ENCODE measurements at regions not wholly inside any gene's neighbourhood (a gene's known extent, or its start where the extent isn't known, plus 50 kb on each side); places are given as distances from the start of the nearest gene placed in this dataset.
"Not testable (repeated sequence)": the region's sequence is repeated elsewhere in the genome, so short reads cannot be mapped to it uniquely, and the experiment has no call there.

DNA sequence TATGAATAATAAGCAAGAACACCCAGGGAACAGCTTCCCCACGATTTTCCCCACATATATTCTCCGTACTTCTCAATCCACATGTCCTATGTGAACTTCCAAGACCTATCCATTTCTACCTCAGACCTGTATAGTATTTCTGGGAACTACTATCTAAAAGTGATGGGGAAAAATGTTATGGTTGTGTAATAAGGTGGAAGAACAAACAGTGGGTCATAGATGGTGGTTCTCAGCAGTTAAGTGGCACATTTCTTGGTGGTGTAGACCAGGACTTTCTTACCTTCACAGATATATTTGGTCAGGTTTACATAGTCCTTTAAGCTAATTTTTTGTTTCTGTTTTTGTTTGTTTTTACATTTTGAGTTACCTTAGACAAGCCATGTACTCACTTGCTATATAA lies 675.1 kb downstream of the GBE1 start:
- DNase-seq (ENCODE audit: low spot score) = no peak
- TF ChIP-seq, protein P1, sequence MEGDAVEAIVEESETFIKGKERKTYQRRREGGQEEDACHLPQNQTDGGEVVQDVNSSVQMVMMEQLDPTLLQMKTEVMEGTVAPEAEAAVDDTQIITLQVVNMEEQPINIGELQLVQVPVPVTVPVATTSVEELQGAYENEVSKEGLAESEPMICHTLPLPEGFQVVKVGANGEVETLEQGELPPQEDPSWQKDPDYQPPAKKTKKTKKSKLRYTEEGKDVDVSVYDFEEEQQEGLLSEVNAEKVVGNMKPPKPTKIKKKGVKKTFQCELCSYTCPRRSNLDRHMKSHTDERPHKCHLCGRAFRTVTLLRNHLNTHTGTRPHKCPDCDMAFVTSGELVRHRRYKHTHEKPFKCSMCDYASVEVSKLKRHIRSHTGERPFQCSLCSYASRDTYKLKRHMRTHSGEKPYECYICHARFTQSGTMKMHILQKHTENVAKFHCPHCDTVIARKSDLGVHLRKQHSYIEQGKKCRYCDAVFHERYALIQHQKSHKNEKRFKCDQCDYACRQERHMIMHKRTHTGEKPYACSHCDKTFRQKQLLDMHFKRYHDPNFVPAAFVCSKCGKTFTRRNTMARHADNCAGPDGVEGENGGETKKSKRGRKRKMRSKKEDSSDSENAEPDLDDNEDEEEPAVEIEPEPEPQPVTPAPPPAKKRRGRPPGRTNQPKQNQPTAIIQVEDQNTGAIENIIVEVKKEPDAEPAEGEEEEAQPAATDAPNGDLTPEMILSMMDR (IDR thresholded peaks at IDR 0.05; ENCODE audit: extremely low read depth, insufficient read depth, missing control alignments) = no peak
- in situ Hi-C loops (cut with MboI; ENCODE audit: low pct_unique_long_range_greater_than_20kb, low sequenced_read_pairs, unreplicated experiment) = no loop called here

DNA sequence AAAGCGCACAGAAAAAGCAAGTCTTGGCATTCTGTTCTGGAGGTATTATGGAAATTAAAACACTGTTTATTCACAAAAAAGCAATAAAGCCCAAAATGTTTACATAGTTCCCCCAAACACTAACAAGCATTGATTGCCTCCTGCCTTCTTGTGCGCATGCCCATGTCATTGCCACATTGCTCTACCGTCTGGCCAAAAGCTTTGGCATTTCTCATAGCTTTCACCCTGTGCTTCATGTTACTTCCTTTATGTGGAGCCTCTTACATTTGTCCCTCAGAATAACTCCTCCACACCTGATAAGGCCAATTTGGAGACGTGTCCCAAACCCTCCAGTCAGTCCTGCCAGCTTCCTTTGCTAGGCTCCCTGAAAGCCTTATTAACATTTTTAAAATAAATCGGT lies 680.8 kb downstream of the GBE1 start:
- TF ChIP-seq, protein P1 (IDR thresholded peaks at IDR 0.05; ENCODE audit: extremely low read depth, insufficient read depth, missing control alignments) = no peak
- in situ Hi-C loops (cut with MboI; ENCODE audit: low pct_unique_long_range_greater_than_20kb, low sequenced_read_pairs, unreplicated experiment) = no loop called here
- DNase-seq (ENCODE audit: low spot score) = no peak

DNA sequence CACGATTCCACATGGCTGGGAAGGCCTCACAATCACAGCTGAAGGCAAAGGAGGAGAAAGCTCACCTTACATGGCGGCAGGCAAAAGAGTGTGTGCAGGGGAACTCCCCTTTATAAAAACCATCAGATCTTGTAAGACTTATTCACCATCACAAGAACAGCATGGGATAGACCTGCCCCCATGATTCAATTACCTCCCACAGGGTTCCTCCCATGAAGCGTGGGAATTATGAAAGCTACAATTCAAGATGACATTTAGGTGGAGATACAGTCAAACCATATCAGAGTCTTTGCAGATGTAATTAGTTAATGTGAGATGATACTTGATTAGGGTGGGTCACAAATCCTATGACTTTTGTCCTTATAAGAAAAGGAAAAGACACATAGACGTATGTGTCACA lies 688.9 kb downstream of the GBE1 start:
- DNase-seq (ENCODE audit: low spot score) = no peak
- in situ Hi-C loops (cut with MboI; ENCODE audit: low pct_unique_long_range_greater_than_20kb, low sequenced_read_pairs, unreplicated experiment) = no loop called here
- TF ChIP-seq, protein P1 (IDR thresholded peaks at IDR 0.05; ENCODE audit: extremely low read depth, insufficient read depth, missing control alignments) = no peak

DNA sequence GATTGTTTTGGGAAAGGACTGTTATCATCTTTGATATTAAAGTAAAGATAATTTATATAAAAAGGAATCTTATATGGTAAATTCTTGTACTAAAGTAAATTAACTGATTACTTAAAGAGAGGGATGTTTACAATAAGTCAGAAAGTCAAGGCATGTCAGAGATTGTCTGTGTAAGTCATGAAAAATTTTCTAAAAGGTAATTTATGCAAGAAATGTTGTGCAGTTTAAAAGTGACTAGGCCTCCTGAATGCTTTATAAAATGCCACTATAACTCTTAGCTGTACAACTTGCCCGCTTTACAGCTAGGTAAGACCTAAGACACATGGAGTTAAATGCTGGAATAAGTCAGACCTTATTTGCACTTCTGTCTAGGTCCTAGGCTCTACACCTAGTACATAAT lies 692.9 kb downstream of the GBE1 start:
- in situ Hi-C loops (cut with MboI; ENCODE audit: low pct_unique_long_range_greater_than_20kb, low sequenced_read_pairs, unreplicated experiment) = no loop called here
- TF ChIP-seq, protein P1 (IDR thresholded peaks at IDR 0.05; ENCODE audit: extremely low read depth, insufficient read depth, missing control alignments) = no peak
- no peak for DNase-seq (ENCODE audit: low spot score)

DNA sequence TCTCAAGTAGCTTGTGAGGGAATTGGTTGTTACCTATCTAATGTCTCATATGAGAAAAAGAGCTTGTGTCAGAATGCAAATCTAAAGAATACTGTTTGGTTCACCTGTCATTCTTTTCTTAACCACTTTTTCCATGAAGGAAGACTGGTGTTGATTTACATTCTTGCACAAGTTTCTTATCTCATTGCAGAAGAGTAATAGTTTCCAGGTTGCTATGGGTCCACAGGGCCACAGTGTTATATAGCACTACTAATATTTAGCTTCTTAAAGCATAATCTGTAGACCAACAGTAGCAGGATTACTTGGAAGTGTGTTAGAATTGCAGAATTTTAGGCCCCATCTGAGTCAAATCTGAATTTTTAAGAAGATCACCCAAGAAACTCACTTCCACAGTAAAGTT lies 697.5 kb downstream of the GBE1 start:
- TF ChIP-seq, protein P1 (IDR thresholded peaks at IDR 0.05; ENCODE audit: extremely low read depth, insufficient read depth, missing control alignments) = no peak
- DNase-seq (ENCODE audit: low spot score) = no peak
- in situ Hi-C loops (cut with MboI; ENCODE audit: low pct_unique_long_range_greater_than_20kb, low sequenced_read_pairs, unreplicated experiment) = no loop called here

DNA sequence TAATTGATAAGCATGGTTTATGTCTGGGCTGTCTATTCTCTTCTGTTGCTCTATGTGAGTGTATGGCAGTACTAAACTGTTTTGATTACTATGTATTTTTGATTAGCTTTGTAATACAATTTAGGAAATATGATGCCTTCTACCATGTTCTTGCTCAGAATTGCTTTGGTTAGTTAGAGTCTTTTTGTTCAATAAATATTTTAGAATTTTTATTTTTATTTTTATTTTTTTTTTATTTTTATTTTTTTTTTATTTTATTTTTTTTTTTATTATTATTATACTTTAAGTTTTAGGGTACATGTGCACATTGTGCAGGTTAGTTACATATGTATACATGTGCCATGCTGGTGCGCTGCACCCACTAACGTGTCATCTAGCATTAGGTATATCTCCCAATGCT lies 710.3 kb downstream of the GBE1 start:
- DNase-seq (ENCODE audit: low spot score); in situ Hi-C loops (cut with MboI; ENCODE audit: low pct_unique_long_range_greater_than_20kb, low sequenced_read_pairs, unreplicated experiment): not testable (repeated sequence)

DNA sequence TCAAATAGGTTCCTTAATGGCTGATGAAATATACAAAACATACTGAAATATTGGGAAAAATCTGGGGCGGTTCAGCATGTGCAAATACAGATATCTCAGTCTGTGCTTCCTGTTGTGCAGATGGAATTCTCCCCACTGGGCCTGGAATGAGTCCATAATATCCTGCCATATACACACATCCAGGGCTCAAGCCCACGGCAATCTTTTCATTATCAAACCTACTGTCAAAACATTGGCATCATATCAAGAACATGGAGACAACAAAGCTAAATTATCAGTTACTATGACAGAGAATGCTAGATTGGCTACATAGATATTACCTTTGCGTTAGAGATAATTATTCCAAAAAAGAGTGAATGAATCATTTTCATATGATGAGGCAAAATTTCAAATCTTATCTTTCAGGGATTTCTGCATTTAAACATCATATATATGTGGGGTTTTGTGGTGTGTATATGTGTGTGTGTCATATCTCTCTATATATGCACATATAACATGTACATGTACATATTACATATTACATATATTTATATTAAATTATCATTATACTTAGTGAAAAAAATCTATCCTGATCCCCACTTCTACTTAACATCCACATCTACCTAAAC lies 713.3 kb downstream of the GBE1 start:
- TF ChIP-seq, protein P1 (IDR thresholded peaks at IDR 0.05; ENCODE audit: extremely low read depth, insufficient read depth, missing control alignments) = no peak
- in situ Hi-C loops (cut with MboI; ENCODE audit: low pct_unique_long_range_greater_than_20kb, low sequenced_read_pairs, unreplicated experiment) = no loop called here

More for the DNA sequence above, 713.3 kb downstream of the GBE1 start:
- no peak for DNase-seq (ENCODE audit: low spot score)
